ENCODE measurements at regions not wholly inside any gene's neighbourhood (a gene's known extent, or its start where the extent isn't known, plus 50 kb on each side); places are given as distances from the start of the nearest gene placed in this dataset.
"Not testable (repeated sequence)": the region's sequence is repeated elsewhere in the genome, so short reads cannot be mapped to it uniquely, and the experiment has no call there.

DNA sequence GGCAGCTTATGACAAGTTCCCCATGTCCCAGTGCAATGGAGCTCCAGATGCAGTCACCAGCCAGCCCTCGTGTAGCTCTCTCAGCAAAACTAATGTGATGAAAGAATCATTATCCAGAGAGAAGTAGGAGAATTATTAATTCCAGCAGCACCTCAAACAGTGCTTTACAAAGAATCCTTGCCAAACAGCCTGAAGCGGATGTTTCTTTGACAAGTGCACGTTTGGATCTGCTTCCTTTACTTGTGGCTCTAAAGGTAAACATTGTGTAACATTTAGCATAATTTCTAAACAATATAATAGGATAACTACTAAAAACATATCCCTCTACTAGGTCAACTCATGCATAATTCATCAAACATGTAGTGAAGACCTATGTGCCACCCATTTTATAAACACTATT lies 197.0 kb downstream of the FAM181B start:
- no peak for DNase-seq (ENCODE audit: low read depth, low spot score)

DNA sequence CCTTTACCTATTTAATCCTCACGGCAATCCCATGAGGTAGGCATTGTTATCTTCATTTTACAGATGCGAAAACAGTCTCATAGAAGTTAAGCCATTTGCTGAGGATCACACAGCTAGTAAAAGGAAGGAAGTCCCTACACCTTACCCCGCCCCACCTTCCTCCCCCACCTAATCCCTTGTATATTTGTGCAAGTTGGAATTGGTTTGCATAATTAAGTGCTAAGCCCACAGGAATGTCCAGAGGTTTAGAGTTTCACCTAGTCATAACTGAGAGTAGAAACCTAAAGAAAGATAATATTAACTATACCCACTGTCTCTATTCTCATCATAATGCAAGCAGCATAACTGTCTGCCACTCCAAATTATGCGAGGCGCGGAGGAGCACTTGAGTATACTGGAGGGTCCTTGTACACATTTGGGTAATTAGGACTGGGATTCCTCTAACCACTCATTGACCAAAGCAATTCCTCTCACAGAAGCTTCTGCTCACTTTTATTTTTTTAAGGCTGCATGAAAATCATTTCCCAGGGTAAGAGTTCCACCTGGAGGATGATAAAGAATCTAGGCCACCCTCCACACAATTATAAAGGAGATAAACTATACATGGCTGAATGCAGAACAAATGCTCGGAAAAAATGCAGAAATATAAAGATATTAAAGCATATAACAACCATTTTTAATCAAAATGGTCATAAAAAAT lies 199.9 kb downstream of the FAM181B start:
- no peak for DNase-seq (ENCODE audit: low read depth, low spot score)

GRCh38 chr11:82529936-82530335 lies 203.7 kb downstream of the FAM181B start:
- no peak for DNase-seq (ENCODE audit: low read depth, low spot score)

- DNase-seq (ENCODE audit: low read depth, low spot score): no peak
Measured at GRCh38 chr11:82527081-82527584, 206.5 kb downstream of the FAM181B start.

GRCh38 chr11:82523141-82523540 lies 210.5 kb downstream of the FAM181B start:
- DNase-seq (ENCODE audit: low read depth, low spot score): no peak

- DNase-seq (ENCODE audit: low read depth, low spot score): no peak
Measured at GRCh38 chr11:82521427-82521826, 212.2 kb downstream of the FAM181B start.

DNA sequence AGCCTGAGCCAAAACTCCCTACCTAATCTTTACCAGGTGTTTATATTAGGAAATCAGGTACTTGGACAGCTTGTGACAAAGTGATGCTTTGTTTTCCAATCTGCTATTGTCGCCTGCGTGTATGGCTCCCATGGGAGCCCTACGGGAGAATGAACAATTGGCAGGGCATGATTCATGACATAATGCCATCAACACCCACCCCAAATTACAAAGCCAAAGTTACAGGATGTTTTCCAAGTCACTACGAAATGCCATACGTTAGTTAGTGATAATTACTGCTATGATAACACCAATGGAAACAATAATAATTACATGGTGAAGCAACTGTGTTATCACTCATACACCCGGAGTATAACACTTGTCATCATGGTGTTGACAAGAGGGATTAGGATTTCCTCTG lies 226.4 kb downstream of the FAM181B start:
- no peak for DNase-seq (ENCODE audit: low read depth, low spot score)

GRCh38 chr11:82505379-82505778 lies 228.3 kb downstream of the FAM181B start:
- DNase-seq (ENCODE audit: low read depth, low spot score): no peak

GRCh38 chr11:82501174-82501573 lies 232.5 kb downstream of the FAM181B start:
- DNase-seq (ENCODE audit: low read depth, low spot score): not testable (repeated sequence)

DNA sequence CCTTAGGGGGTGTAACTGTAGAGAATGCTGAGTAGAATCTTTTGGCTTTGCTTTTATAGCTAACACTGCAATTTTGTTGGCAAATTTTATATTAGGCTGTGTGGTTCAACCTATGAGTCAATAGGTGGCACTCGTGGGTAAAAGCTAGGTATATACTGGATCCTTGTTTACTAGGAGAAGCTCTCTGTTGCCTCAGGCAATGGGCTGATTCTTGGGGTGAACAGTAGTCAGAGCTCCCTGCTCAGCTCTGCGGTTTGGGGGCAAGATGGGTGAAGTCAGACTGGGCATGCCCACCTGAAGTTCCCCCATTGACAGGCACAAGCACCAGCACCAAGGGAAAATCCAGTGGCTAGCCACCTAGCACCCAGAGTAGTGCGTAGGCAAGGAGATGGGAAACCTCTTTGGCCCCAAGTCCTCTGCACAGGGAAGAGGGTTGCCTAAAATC lies 238.7 kb downstream of the FAM181B start:
- DNase-seq (ENCODE audit: low read depth, low spot score): no peak

DNA sequence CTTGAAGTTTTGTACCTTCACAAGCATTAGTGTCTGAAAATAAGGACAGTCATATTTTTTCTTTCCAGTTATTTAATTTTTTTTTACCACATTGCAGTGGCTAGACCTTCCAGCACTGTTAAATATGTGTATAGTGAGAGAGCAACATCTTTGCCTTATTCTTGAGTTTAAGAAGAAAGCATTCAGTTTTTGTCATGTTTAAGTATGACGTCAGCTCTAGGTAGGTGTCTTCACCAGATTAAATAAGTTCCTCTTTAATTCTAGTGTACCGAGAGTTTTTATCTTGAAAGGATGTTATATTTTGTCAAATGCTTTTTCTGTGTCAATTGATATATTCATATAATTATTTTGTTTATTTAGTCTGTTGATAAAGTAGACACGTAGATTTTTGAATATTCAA lies 258.8 kb downstream of the FAM181B start:
- DNase-seq (ENCODE audit: low read depth, low spot score): no peak

DNA sequence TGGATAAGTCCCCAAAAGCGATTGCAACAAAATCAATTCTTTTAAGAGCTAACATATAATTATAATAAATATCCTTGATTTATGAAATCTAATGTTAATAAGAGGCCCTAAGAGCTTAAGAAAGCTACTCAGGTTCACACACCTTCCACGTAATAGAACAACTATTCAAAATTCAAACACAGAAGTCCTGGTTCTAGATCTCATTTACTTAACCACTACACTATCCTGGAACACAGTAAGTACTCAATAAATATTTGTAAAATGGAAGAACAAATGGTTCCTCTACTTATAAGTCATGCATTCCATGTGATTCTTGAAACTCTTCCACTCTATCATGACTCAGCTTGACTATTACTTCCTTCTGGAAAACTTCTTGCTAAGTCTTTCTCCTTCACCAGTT lies 268.2 kb downstream of the FAM181B start:
- no peak for DNase-seq (ENCODE audit: low read depth, low spot score)

- no peak for DNase-seq (ENCODE audit: low read depth, low spot score)
Measured at GRCh38 chr11:82462608-82463242, 270.9 kb downstream of the FAM181B start.

GRCh38 chr11:82458761-82459160 lies 274.9 kb downstream of the FAM181B start:
- DNase-seq (ENCODE audit: low read depth, low spot score): no peak

DNA sequence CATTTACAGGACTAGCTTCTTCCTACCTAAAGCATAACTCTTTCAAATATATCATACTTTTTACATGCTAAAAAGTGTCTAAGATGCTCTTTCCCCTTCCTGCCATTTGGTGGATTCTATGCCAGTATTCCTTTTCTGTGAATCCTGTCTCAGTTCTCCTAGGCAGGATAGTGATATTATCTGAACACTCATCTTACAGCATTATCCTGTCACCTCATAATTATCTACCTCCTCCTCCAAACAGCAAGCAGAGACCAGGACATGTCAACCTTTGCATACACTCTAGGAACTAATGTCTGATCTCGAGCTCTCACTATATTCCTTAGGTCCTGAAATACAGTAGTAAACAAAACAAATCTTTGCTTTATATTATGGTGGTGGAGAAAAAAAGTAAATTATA lies 275.5 kb downstream of the FAM181B start:
- DNase-seq (ENCODE audit: low read depth, low spot score): no peak

DNA sequence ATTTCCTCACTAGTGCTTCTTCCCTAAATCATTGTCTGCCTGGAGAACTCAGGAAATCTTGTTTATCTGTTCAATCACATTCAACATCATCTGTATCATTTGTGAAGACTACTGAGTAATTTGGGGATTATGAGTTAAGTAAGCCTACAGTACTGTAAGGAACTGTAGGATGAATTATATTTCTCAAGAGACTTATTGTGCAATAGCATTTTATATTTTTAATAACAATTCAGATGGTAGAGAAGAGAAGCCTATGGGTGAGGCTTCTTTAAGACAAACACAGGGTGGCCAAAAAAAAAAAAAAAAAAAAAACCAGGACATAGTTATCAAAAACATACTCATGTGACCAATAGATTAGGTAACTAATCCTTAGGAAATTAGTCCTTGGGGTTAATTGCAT lies 282.7 kb downstream of the FAM181B start:
- DNase-seq (ENCODE audit: low read depth, low spot score): no peak

DNA sequence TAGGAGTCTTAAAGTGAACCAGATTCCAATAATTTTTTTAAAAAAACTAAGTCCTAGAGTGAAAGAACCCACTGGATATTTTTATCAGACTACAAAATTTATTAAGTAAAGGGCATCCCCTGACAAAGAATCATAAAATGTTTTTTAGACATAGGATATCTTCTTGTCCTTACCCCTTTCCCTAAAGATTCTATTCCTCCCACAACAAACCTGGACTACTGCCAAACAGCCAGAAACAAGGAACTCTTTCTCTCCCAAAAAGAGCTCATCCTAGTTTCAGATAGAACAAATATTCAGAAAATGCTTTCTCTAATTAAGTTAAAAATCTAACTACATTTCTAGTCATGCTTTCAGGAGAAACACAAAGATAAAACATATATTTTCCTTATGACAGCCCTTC lies 327.1 kb downstream of the FAM181B start:
- no peak for DNase-seq (ENCODE audit: low read depth, low spot score)

DNA sequence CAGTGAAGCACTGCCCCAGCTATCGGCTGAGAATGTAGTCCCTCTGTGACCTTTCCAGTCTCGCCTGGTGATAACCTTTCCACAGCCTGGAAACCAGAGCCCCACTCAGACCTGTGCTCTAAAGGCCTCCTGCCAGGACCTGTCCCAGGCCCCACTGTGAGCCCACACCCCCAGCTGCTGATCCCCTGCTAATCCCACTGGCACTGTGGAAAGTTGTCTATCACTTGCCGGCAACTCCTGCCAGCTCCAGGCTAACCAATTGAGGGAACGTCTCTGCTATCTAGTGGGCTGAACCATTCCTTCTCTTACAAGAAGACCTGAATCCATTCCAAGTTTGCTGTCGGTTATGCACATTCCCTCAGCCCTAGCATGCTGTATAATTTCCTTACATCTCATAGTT lies 328.2 kb downstream of the FAM181B start:
- no peak for DNase-seq (ENCODE audit: low read depth, low spot score)

GRCh38 chr11:82404981-82405380 lies 328.7 kb downstream of the FAM181B start:
- DNase-seq (ENCODE audit: low read depth, low spot score): no peak

GRCh38 chr11:82403640-82404305 lies 329.9 kb downstream of the FAM181B start:
- no peak for DNase-seq (ENCODE audit: low read depth, low spot score)

GRCh38 chr11:82398300-82398815 lies 335.3 kb downstream of the FAM181B start:
- DNase-seq (ENCODE audit: low read depth, low spot score): no peak

DNA sequence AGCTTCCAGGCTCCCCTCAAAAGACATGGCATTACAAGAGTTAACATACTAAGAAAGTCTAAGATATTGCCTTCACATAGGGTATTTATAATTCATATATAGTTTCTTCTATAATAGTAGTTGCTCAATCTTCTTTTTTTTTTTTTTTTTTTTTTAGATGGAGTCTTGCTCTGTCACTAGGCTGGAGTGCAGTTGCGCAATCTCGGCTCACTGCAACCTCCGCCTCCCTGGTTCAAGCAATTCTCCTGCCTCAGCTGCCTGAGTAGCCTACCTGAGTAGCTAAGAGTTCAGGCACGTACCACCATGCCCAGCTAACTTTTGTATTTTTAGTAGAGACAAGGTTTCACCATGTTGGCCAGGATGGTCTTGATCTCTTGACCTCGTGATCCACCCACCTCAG lies 337.0 kb downstream of the FAM181B start:
- not testable (repeated sequence) for DNase-seq (ENCODE audit: low read depth, low spot score)

DNA sequence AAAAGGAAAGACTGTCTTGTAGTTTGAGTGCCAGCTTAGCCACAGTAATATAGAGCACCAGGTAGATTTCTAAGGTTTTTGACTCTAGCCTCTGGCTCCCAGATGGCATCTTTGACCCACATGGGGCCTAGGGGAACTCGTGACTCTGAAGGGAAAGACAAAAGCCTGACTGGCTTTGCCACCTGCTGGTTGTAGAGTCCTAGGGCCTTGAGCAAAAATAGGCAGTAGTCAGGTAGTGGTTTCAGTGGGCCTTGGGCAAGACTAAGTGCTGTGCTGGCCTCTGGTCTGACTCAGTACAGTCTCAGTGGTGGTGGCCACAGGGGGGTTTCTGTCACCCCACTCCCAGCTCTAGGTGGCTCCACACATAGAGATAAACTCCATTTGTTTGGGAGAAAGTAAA lies 349.4 kb downstream of the FAM181B start:
- DNase-seq (ENCODE audit: low read depth, low spot score): no peak
